ENCODE measurements at regions not wholly inside any gene's neighbourhood (a gene's known extent, or its start where the extent isn't known, plus 50 kb on each side); places are given as distances from the start of the nearest gene placed in this dataset.

DNA sequence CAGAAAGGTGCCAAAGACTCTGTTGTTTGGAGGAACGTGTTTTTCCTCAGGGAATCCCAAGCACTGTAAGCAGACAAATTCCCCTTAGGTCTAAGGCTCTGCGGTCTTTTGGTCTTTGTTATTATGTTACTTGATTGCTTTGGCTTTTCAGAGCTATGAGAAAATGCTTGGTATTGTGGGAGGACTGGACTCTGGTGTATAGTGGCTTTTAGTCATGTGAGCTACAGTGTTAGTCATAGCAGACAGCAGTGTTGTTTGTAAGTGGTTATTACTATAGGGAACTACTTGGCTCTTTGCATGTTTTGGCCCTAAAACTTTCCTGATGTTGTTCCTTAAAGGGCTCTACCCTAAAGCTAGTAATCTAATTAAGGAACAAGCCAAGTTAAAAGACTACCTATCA, 956.2 kb upstream of the LRATD1 start:
- TF ChIP-seq, protein P1, sequence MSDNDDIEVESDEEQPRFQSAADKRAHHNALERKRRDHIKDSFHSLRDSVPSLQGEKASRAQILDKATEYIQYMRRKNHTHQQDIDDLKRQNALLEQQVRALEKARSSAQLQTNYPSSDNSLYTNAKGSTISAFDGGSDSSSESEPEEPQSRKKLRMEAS (CRISPR knock-in tag; IDR thresholded peaks at IDR 0.05), result no peak
- TF ChIP-seq GABPB1 (CRISPR knock-in tag; IDR thresholded peaks at IDR 0.05), result no peak
- TF ChIP-seq, protein P2, sequence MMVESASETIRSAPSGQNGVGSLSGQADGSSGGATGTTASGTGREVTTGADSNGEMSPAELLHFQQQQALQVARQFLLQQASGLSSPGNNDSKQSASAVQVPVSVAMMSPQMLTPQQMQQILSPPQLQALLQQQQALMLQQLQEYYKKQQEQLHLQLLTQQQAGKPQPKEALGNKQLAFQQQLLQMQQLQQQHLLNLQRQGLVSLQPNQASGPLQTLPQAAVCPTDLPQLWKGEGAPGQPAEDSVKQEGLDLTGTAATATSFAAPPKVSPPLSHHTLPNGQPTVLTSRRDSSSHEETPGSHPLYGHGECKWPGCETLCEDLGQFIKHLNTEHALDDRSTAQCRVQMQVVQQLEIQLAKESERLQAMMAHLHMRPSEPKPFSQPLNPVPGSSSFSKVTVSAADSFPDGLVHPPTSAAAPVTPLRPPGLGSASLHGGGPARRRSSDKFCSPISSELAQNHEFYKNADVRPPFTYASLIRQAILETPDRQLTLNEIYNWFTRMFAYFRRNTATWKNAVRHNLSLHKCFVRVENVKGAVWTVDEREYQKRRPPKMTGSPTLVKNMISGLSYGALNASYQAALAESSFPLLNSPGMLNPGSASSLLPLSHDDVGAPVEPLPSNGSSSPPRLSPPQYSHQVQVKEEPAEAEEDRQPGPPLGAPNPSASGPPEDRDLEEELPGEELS (CRISPR knock-in tag; IDR thresholded peaks at IDR 0.05), result no peak
- TF ChIP-seq, protein P3, sequence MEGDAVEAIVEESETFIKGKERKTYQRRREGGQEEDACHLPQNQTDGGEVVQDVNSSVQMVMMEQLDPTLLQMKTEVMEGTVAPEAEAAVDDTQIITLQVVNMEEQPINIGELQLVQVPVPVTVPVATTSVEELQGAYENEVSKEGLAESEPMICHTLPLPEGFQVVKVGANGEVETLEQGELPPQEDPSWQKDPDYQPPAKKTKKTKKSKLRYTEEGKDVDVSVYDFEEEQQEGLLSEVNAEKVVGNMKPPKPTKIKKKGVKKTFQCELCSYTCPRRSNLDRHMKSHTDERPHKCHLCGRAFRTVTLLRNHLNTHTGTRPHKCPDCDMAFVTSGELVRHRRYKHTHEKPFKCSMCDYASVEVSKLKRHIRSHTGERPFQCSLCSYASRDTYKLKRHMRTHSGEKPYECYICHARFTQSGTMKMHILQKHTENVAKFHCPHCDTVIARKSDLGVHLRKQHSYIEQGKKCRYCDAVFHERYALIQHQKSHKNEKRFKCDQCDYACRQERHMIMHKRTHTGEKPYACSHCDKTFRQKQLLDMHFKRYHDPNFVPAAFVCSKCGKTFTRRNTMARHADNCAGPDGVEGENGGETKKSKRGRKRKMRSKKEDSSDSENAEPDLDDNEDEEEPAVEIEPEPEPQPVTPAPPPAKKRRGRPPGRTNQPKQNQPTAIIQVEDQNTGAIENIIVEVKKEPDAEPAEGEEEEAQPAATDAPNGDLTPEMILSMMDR (IDR thresholded peaks at IDR 0.05), result no peak
- TF ChIP-seq MYBL2 (CRISPR knock-in tag; IDR thresholded peaks at IDR 0.05), result no peak
- no peak for TF ChIP-seq IRF2 (CRISPR knock-in tag; IDR thresholded peaks at IDR 0.05; ENCODE audit: borderline replicate concordance, low read depth)
- no peak for TF ChIP-seq CREB1 (CRISPR knock-in tag; IDR thresholded peaks at IDR 0.05)

All from WTC11 (cell line).